GM19351 (cell line): ENCODE measurements at regions not wholly inside any gene's neighbourhood (a gene's known extent, or its start where the extent isn't known, plus 50 kb on each side); places are given as distances from the start of the nearest gene placed in this dataset.
A peak's percentile ranks its signal among the peaks of the same experiment; 100 is the strongest.

Experiments used
- ATAC-seq: cut with Tn5 transposase; IDR thresholded peaks from one replicate; pipeline ENCODE4 v1.9.1; 2021; ENCODE audit warnings: mild to moderate bottlenecking, moderate library complexity; ENCODE audit not compliant: unreplicated experiment

GRCh38 chr5:103498800-103499551 is 63.6 kb downstream of the NUDT12 start:
- ATAC-seq: no peak

DNA sequence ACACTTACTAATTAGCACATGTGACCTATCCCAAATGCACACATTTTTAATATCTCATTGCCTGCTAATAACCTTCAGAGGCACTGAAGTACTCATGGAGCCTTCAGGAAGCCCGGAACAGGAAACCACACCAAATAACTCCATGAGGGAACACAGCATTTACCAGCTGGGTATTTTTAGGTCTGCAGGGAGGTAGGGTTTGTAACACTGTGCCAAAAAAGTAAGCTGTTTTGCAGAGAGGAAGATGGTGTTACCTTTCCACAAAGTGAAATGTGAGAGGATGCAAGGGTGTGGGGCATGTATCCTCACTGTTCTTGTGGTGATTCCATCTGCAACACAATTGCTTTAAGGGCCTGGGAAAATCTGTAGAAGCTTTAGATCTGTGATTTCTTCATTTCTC is 64.4 kb downstream of the NUDT12 start:
- ATAC-seq: no peak

- ATAC-seq: no peak
Measured at GRCh38 chr5:103497781-103498180, 64.8 kb downstream of the NUDT12 start.

- ATAC-seq: no peak
Measured at GRCh38 chr5:103490030-103490739, 72.4 kb downstream of the NUDT12 start.

DNA sequence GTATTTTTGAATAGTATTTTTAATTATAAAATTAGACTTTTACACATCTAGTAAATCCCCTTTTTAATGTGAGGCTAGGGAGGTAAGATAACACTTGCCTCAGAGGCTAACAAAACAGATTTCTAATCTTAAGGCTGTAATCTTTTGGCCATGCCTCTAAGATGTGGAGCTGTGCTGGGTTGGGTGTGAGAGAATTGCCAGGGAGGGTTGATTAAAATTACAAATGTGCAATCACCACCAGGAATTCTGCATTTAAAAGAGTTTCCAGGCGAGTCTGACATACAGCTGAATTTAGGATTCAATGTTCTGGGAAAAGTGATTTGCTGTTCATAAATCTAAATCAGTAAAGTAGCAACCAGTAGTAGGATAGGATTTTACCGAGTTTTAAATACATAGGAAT is 73.3 kb downstream of the NUDT12 start:
- no peak for ATAC-seq

DNA sequence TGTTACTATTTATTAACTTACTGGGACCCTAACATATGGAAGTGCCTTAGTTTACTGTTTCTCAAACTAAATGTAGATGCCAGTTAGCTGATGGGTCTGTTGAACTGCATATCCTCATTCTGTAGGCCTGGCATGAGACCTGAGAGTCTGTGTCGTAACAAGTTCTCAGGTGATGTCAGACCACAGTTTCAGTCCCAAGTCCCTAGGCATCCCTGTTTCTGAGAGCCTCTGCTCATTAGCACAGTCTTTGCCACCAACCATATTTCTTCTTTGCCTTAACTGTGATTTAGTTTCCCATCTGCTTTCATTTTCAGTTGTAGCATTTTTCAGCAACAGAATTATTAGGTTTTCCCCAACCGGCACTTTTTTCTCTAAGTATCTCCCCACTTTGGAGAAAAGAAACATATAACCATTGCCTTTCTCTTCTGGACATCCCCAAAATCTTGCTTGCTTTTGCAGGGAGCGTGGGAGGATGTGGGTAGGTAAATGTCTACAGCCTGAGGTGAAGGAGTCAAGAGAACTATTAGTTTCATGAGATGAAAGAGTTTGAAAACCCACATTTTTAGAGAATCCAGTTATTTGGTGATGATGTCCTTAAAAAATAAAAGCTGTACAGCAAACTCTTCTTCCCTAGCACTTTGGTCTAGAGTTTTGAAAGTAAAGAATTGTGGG is 74.6 kb downstream of the NUDT12 start:
- ATAC-seq: peak; percentile 69

GRCh38 chr5:103487218-103487617 is 75.4 kb downstream of the NUDT12 start:
- no peak for ATAC-seq

DNA sequence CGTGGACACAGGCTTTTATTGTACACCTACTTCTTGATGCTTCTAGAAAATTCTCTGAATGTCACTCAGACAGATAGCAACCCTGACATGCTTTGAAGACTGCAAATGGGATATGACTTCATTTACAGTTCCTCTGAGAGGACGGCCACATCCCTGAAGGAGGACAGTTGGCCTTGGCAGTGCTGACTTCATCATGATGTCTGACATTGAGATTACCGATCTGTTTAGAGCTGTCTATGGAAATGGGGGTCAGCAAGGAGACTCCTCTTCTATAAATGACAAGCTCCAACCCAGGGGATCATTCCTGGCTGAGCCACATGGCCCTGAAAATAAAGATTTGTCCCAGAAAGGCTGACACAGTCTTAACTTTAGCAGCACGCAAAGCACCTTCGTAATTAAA is 75.8 kb downstream of the NUDT12 start:
- ATAC-seq: no peak

- no peak for ATAC-seq
Measured at GRCh38 chr5:103480246-103480645, 82.3 kb downstream of the NUDT12 start.

GRCh38 chr5:103477678-103478077 is 84.9 kb downstream of the NUDT12 start:
- ATAC-seq: no peak

DNA sequence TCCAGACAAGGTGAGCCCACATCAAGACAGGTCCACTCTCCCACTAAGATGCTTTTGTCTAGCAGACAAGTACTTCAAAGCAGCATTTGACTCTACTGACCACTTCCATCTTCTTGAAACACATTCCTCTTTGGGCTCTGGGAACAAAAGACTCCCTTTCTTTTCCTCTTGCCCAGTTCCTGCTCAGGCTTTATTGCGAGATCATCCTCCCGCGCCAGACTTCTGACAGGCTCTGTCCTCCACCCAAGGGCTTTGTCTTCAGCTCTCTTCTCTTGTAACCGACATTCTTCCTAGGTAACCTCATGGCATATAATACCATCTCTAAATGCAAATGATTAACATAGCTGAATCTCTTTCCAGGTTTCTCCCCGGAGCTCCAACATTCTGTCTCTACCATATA is 85.8 kb downstream of the NUDT12 start:
- no peak for ATAC-seq

DNA sequence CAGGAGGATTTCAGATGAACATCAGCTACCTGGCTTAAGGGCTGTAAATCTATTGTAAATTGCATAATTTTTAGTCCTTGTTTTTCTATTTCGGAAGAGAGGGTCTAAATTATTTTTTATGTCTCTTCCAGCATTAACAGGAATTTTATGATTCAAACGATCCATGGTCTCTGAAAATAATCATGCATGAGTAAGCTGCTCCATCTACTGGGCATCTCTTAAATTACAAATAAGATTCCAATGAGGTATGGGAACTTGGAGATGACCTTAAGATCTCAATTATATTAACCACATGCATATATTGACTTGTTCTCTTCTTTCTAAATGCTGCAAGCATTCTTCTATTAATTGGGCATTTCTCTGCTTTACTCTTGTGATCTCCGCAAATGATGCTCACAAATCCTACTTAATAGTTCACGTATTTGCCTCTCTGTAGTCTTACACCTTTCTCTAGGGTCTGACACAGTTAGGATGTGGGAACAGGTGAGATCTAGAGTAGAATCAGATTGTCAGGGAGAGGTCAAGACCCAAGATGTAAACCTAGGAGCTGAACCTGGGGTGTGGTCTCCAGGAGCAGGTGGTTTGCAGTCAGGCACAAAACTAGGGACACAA is 86.9 kb downstream of the NUDT12 start:
- ATAC-seq: peak; percentile 63

DNA sequence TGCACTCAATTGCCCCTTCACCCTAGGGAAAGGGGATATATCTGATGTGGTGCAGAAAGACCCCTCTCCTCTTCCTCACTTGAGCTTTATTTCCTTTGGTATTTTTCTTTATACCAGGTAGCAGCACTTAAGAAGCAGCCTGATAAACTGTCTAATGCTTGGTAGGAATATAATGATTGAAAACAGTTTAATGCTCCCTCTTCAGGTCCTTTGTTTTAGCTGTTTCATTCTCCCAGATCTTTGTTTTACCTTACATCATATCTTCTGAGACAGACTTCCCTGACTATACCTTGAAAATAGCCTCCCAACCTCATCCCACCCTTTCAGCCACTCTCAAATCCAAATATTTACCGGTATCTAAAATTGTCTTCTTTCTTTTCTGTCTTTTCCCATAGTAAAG is 87.9 kb downstream of the NUDT12 start:
- no peak for ATAC-seq

DNA sequence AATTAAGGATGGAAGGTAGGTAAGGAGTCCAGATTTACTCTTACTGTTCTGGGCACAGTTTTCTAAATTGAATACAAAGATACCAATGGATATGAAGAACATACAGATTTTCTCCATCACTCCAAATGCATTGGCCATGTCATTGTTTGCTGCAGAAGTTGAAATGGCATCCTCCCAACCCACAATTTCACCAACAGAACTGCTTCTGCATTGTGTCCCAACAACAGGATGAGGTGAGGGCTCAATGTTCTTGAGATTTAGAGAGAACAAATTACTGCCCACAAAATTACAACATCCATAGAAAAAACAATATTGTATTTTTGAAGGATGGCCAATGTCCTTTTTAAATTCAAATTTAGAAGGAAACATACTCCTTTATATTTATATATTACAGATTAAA is 88.9 kb downstream of the NUDT12 start:
- no peak for ATAC-seq

GRCh38 chr5:103472830-103473229 is 89.8 kb downstream of the NUDT12 start:
- no peak for ATAC-seq

GRCh38 chr5:103472265-103472664 is 90.3 kb downstream of the NUDT12 start:
- ATAC-seq: no peak

GRCh38 chr5:103469288-103470040 is 93.1 kb downstream of the NUDT12 start:
- ATAC-seq: no peak

GRCh38 chr5:103467831-103468230 is 94.8 kb downstream of the NUDT12 start:
- ATAC-seq: no peak

DNA sequence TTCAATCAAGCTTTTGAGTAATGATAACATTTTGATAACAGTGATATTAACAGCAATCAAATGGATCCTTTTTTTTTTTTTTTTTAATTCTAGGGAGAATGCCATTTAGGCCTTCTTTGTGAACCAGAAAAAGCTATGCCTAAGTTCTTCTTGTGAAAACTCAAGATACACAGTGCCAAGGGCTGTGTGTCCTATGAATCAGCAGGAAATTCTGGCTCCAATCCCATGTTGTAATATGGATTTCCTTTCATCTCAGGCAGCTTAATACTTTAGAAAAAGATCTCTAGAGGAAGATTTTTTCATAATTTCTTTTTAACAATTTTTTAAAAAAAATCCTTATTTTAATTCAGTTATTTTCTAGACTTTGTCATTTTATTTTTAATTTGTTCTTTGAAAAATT is 96.1 kb downstream of the NUDT12 start:
- ATAC-seq: no peak

- no peak for ATAC-seq
Measured at GRCh38 chr5:103465891-103466290, 96.7 kb downstream of the NUDT12 start.
